Nephron progenitor cell (in vitro differentiated cells): ENCODE measurements at regions not wholly inside any gene's neighbourhood (a gene's known extent, or its start where the extent isn't known, plus 50 kb on each side); places are given as distances from the start of the nearest gene placed in this dataset.
"Not testable (repeated sequence)": the region's sequence is repeated elsewhere in the genome, so short reads cannot be mapped to it uniquely, and the experiment has no call there.

Experiments used
- DNase-seq: peaks from one replicate; pipeline ENCODE4 v3.0.0; 2021
- H3K27ac Mint-ChIP-seq: 2 replicates; pipeline ENCODE4 v1.8.0; 2021; ENCODE audit warnings: mild to moderate bottlenecking, moderate library complexity, mixed read lengths
- H3K27me3 Mint-ChIP-seq: 2 replicates; pipeline ENCODE4 v1.8.0; 2021; ENCODE audit warnings: mild to moderate bottlenecking, low read depth, mixed read lengths; ENCODE audit not compliant: poor library complexity
- H3K36me3 Mint-ChIP-seq: 2 replicates; pipeline ENCODE4 v1.8.0; 2021; ENCODE audit warnings: low read depth, mixed read lengths
- H3K4me1 Mint-ChIP-seq: 2 replicates; pipeline ENCODE4 v1.8.0; 2021; ENCODE audit warnings: mixed read lengths
- H3K4me3 Mint-ChIP-seq: 2 replicates; pipeline ENCODE4 v1.8.0; 2021; ENCODE audit warnings: mild to moderate bottlenecking, moderate library complexity, mixed read lengths
- H3K9me3 Mint-ChIP-seq: 2 replicates; pipeline ENCODE4 v1.8.0; 2021; ENCODE audit warnings: mild to moderate bottlenecking, moderate library complexity, mixed read lengths
- TF ChIP-seq, protein P1 (sequence below): fragments of 200-600 bp; sonication (generic); IDR thresholded peaks from 2 replicates; pipeline ENCODE4 v1.5.0; 2021; ENCODE audit warnings: antibody characterized with exemption

DNA sequence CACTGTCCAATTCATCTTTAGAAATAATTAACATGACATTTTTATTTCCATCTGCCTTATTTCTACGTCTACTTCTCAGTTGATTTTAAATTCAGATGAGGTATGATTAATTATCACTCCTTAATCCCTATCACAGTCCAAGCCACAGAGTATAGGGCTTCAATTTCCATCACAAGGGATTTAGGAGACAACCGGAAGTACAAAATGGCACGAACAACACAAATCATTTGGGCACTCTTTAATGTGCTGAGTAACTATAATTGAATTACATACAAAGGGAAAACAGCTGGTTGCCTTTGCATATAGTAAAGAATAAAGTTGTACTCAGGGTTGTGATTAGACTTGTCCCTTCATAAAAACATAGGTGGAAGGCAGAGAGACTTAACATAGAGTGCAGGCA, 290.4 kb upstream of the MAGEB16 start:
- no peak overlapping the region for H3K27ac Mint-ChIP-seq
- H3K4me3 Mint-ChIP-seq: no peak overlapping the region
- TF ChIP-seq, protein P1, sequence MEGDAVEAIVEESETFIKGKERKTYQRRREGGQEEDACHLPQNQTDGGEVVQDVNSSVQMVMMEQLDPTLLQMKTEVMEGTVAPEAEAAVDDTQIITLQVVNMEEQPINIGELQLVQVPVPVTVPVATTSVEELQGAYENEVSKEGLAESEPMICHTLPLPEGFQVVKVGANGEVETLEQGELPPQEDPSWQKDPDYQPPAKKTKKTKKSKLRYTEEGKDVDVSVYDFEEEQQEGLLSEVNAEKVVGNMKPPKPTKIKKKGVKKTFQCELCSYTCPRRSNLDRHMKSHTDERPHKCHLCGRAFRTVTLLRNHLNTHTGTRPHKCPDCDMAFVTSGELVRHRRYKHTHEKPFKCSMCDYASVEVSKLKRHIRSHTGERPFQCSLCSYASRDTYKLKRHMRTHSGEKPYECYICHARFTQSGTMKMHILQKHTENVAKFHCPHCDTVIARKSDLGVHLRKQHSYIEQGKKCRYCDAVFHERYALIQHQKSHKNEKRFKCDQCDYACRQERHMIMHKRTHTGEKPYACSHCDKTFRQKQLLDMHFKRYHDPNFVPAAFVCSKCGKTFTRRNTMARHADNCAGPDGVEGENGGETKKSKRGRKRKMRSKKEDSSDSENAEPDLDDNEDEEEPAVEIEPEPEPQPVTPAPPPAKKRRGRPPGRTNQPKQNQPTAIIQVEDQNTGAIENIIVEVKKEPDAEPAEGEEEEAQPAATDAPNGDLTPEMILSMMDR: no peak
- peaks cover 3% of the 10 kb centered on the region for H3K27me3 Mint-ChIP-seq
- H3K36me3 Mint-ChIP-seq: no peaks in the 10 kb centered on the region
- peaks cover 6% of the 10 kb centered on the region for H3K4me1 Mint-ChIP-seq
- H3K9me3 Mint-ChIP-seq: peaks cover 33% of the 10 kb centered on the region
- DNase-seq: no peak

DNA sequence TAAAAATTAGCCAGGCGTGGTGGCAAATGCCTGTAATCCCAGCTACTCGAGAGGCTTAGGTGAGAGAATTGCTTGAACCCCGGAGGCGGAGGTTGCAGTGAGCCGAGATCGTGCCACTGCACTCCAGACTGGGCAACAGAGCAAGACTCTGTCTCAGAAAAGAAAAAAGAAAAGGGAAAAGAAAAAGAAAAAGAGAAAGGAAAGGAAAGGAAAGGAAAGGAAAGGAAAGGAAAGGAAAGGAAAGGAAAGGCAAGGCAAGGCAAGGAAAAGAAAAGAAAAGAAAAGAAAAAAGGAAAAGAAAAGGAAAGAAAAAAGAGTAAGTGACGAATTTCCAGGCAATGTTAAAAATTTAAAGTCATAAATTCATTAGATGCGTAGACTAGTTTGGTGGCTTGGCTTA, 250.1 kb upstream of the MAGEB16 start:
- H3K27me3 Mint-ChIP-seq, DNase-seq, H3K36me3 Mint-ChIP-seq, H3K27ac Mint-ChIP-seq, H3K4me1 Mint-ChIP-seq, H3K4me3 Mint-ChIP-seq: not testable (repeated sequence)
- peaks cover 38% of the 10 kb centered on the region for H3K9me3 Mint-ChIP-seq

DNA sequence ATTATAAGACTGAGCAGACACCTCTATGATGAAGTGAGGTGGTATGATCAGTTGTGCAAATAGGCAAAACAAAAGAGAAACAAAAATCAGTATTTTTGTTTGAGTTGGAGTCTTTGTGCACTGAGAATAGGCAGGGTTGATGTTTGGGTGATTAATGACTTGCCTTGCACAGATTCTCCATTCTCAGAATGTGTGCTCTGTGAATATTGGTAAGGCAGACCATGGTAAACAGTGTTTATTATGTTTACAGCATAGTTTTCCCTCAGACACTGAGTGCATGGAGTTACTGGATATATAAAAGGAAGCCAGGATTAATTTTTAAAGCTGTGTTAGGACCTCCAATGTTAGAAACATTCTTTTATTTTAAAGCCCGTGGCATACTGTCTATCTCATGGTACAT, 240.2 kb upstream of the MAGEB16 start:
- Mint-ChIP-seq H3K9me3 (peaks cover 12% of the 10 kb centered on the region), H3K4me1 (peaks cover 5% of the 10 kb centered on the region), H3K27ac (no peak overlapping the region), H3K27me3 (no peaks in the 10 kb centered on the region), H3K4me3 (no peak overlapping the region), H3K36me3 (no peaks in the 10 kb centered on the region)
- TF ChIP-seq, protein P1: no peak
- no peak for DNase-seq

DNA sequence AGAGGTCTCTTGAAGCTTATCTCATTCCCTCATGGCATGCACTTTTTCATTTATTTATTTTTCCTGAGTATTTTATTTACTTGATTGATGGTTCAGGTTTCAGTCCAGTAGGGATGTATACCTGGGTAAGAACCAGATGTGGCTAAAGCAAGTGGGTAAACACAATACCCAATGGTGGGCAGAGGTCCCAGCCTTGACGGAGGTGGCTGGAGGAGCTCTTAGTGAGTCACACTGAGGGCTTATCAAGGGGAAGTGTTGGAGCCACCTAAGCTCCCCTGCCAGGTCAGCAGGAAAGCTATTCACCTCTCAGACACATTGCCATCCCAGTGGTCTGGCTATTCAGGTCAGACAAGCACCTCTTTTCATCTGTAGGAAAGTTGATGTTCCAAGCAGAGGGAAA, 236.2 kb upstream of the MAGEB16 start:
- TF ChIP-seq, protein P1: no peak
- no peaks in the 10 kb centered on the region for H3K4me1 Mint-ChIP-seq
- H3K4me3 Mint-ChIP-seq: no peak overlapping the region
- no peak overlapping the region for H3K27ac Mint-ChIP-seq
- no peaks in the 10 kb centered on the region for H3K36me3 Mint-ChIP-seq
- no peak for DNase-seq
- no peaks in the 10 kb centered on the region for H3K27me3 Mint-ChIP-seq
- H3K9me3 Mint-ChIP-seq: peaks cover 9% of the 10 kb centered on the region

DNA sequence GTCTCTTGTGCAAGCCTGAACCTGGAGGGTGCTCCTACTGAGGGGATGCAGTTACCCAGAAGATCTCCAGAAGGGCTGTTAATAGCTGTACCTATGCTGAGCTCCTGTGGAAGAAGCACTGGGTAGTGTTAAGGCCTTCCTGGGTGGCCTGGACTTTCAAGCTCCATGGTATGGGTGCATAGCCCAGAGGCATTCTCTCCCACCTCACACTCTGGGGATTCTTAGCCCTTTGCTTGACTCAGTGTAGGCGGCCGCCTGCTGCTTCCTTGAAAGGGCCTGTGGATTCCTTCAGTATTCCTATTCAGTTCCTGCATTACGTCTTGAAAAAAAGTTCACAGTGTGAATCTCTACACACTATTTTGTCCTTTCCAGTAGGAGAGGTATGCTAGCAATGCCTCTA, 235.7 kb upstream of the MAGEB16 start:
- Mint-ChIP-seq H3K4me3 (no peak overlapping the region), H3K36me3 (no peaks in the 10 kb centered on the region), H3K9me3 (peaks cover 9% of the 10 kb centered on the region), H3K27me3 (no peaks in the 10 kb centered on the region), H3K27ac (no peak overlapping the region), H3K4me1 (no peaks in the 10 kb centered on the region)
- TF ChIP-seq, protein P1: no peak
- no peak for DNase-seq

DNA sequence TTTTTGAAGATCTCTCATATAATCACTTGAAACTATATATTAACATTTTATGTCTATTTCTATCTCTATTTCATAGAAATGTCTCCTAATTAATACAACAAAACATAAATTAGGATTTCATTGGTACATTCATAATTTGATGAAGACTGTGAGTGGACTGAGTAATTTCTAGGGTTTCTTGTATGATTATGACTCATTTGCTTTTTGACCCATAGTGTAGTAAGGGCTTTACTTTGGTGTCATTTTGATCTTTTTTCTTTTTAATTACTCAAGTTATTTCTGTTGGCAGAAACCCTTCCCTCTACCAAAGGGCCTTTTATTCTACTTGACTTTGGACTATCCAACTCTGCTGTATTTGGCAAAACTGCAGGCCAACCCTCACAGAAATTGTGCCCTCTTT, 207.9 kb upstream of the MAGEB16 start:
- no peaks in the 10 kb centered on the region for H3K27me3 Mint-ChIP-seq
- H3K9me3 Mint-ChIP-seq: peaks cover 10% of the 10 kb centered on the region
- DNase-seq: no peak
- no peaks in the 10 kb centered on the region for H3K36me3 Mint-ChIP-seq
- H3K27ac Mint-ChIP-seq: no peak overlapping the region
- no peaks in the 10 kb centered on the region for H3K4me1 Mint-ChIP-seq
- H3K4me3 Mint-ChIP-seq: no peak overlapping the region
- TF ChIP-seq, protein P1: no peak

DNA sequence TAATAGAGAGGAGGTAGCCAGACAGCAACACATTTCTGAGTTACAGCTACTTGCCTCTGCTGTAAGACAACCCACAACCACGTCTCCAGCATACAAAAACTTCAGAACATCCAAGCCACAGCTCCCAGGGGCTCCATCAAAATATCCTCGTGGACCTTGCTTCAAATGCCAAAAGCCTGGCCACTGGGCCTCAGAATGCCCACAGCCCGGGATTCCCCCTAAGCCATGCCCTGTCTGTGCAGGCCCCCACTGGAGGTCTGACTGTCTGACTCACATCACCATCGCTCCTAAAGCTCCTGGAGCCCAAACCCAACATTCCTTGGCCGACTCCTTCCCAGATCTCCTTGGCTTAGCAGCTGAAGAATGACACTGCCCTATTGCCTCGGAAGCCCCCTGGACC, 186.6 kb upstream of the MAGEB16 start:
- DNase-seq, H3K27me3 Mint-ChIP-seq, H3K36me3 Mint-ChIP-seq, H3K27ac Mint-ChIP-seq, H3K4me3 Mint-ChIP-seq, H3K4me1 Mint-ChIP-seq: not testable (repeated sequence)
- H3K9me3 Mint-ChIP-seq: peaks cover 63% of the 10 kb centered on the region
